ENCODE measurements at regions not wholly inside any gene's neighbourhood (a gene's known extent, or its start where the extent isn't known, plus 50 kb on each side); places are given as distances from the start of the nearest gene placed in this dataset.

DNA sequence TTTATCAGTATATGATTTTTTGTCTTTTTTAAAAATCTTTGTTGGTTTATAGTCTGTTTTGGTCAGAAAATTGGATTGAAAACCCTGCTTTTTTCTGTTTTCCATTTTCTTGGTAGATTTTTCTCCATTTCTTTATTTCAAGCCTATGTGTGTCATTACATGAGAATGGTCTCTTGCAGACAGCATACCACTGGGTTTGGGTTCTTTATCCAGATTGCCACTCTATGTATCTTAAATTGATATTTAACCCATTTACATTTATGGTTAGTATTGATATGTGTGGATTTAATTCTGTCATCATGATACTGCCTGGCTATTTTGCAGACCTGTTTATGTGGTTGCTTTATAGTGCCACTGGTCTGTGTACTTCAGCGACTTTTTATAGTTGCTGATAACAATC lies 239.9 kb upstream of the NDST4 start:
- H3K23ac ChIP-seq (ENCODE audit: insufficient read length, low read depth, low read length), result no peak overlapping the region
- H2BK20ac ChIP-seq (ENCODE audit: low read depth, low read length, poor library complexity, severe bottlenecking), result no peak overlapping the region
- no peaks in the 10 kb centered on the region for H3K23me2 ChIP-seq (ENCODE audit: insufficient read length, low read depth, low read length, poor library complexity, severe bottlenecking)
- H3K4ac ChIP-seq (ENCODE audit: low read depth, low read length), result no peak overlapping the region
- no peak for DNase-seq
- WGBS (ENCODE audit: extremely low coverage, insufficient read length, low lambda C conversion rate), result no CpG with 5 or more reads among the region's 1 CpG
- H3K14ac ChIP-seq (ENCODE audit: insufficient read depth, low read length), result no peak overlapping the region
- H3K4me2 ChIP-seq (ENCODE audit: insufficient read depth, insufficient read length, low read length), result no peak overlapping the region
- no peak overlapping the region for H4K5ac ChIP-seq (ENCODE audit: insufficient read length, low read depth, low read length)
- H3K79me2 ChIP-seq (ENCODE audit: insufficient read depth, low read length), result no peaks in the 10 kb centered on the region
- no peaks in the 10 kb centered on the region for H3K9me3 ChIP-seq (ENCODE audit: control insufficient read depth, low read depth, low read length)
- H3K27me3 Mint-ChIP-seq (ENCODE audit: low read depth), result no peaks in the 10 kb centered on the region
- H3K27ac Mint-ChIP-seq, result no peak overlapping the region
- no peaks in the 10 kb centered on the region for H3K4me1 ChIP-seq (ENCODE audit: insufficient read depth, low read length)
- H4K20me1 ChIP-seq (ENCODE audit: control insufficient read depth, insufficient read depth, insufficient read length), result no peaks in the 10 kb centered on the region
- H3K56ac ChIP-seq (ENCODE audit: insufficient read length, low read depth, low read length), result no peak overlapping the region
- no peak overlapping the region for H2AFZ ChIP-seq (ENCODE audit: low read length)
- H2BK15ac ChIP-seq (ENCODE audit: low read depth, low read length), result no peak overlapping the region
- H3K4me1 Mint-ChIP-seq, result no peaks in the 10 kb centered on the region
- H3K4me3 Mint-ChIP-seq, result no peak overlapping the region
- no peak overlapping the region for H2BK5ac ChIP-seq (ENCODE audit: insufficient read length, low read length)
- H3K27me3 ChIP-seq (ENCODE audit: insufficient read depth, low read length), result no peaks in the 10 kb centered on the region
- no peak overlapping the region for H2BK12ac ChIP-seq (ENCODE audit: insufficient read length, low read depth, low read length)
- H4K8ac ChIP-seq (replicated peaks; ENCODE audit: insufficient read length, low read depth, low read length), result no peak overlapping the region
- no peak overlapping the region for H2AK5ac ChIP-seq (ENCODE audit: insufficient read length, low read length)
- H3K36me3 Mint-ChIP-seq (ENCODE audit: insufficient read depth in 1 of 3, low read depth in 3 of 3), result peaks cover 15 to 26% (median 20%) of the 10 kb centered on the region in 3 experiments
- TF ChIP-seq, protein P1, sequence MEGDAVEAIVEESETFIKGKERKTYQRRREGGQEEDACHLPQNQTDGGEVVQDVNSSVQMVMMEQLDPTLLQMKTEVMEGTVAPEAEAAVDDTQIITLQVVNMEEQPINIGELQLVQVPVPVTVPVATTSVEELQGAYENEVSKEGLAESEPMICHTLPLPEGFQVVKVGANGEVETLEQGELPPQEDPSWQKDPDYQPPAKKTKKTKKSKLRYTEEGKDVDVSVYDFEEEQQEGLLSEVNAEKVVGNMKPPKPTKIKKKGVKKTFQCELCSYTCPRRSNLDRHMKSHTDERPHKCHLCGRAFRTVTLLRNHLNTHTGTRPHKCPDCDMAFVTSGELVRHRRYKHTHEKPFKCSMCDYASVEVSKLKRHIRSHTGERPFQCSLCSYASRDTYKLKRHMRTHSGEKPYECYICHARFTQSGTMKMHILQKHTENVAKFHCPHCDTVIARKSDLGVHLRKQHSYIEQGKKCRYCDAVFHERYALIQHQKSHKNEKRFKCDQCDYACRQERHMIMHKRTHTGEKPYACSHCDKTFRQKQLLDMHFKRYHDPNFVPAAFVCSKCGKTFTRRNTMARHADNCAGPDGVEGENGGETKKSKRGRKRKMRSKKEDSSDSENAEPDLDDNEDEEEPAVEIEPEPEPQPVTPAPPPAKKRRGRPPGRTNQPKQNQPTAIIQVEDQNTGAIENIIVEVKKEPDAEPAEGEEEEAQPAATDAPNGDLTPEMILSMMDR (conservative IDR thresholded peaks at IDR 0.05), result no peak
- no peak overlapping the region for H3T11ph ChIP-seq (ENCODE audit: low read length)
- no peak overlapping the region for H2BK120ac ChIP-seq (ENCODE audit: low read depth, low read length, poor library complexity, severe bottlenecking)
- H3K9me3 Mint-ChIP-seq, result peaks cover 20 to 36% of the 10 kb centered on the region in 2 experiments; a peak in 4 of 5 replicates
- H3K9ac ChIP-seq (ENCODE audit: extremely low read depth, insufficient read length, low read length), result no peak overlapping the region
- H3K79me1 ChIP-seq (ENCODE audit: insufficient read depth, low read depth, low read length, poor library complexity, severe bottlenecking), result no peaks in the 10 kb centered on the region
- H3K18ac ChIP-seq (ENCODE audit: insufficient read length, low read depth, low read length), result no peak overlapping the region
- H4K91ac ChIP-seq (ENCODE audit: insufficient read length, low read depth, low read length), result no peak overlapping the region
- H3K27ac ChIP-seq (ENCODE audit: insufficient read length, low read depth, low read length), result no peak overlapping the region
